Cardiac fibroblast (primary cell): ENCODE measurements at regions not wholly inside any gene's neighbourhood (a gene's known extent, or its start where the extent isn't known, plus 50 kb on each side); places are given as distances from the start of the nearest gene placed in this dataset.

Experiments
- DNase-seq, 2 donors: peaks; one replicate each; pipeline versions ENCODE4 v3.0.0 to v3.0.0-alpha.2; 2010; ENCODE audit warnings: low read depth in 2 of 2
- H3K4me3 ChIP-seq, 2 donors: replicated peaks in 1 of 2; 1 replicate in 1 of 2; 2 replicates in 1 of 2; pipeline ENCODE4 v1.5.1; 2011; ENCODE audit warnings: low read depth in 2 of 2, low read length in 2 of 2, mild to moderate bottlenecking in 2 of 2, moderate library complexity in 1 of 2
- CTCF ChIP-seq: IDR thresholded peaks from one replicate; pipeline ENCODE4 v1.5.1; 2011; ENCODE audit warnings: low read depth, mild to moderate bottlenecking, low read length, inconsistent platforms

DNA sequence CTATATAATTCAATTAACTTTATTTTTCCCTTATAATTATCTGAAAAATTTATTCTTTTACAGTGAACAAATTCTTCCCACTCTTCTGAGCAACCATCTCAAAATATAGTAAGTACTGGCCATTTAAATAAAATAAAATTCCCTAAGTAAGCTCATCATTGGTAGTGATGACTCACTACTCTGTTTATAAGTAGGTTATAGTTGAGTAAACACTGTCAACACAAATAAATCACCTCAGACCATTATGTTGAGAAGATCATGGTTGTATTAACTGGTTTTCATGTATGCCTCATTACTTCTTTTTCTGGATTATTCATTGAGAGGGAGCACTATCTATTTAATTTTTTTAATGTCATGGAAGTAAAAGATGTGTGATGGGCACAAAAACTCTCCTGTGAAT is 220.5 kb downstream of the SEC23A start:
- no peak for DNase-seq
- no peak overlapping the region for H3K4me3 ChIP-seq
- TF ChIP-seq CTCF: no peak

DNA sequence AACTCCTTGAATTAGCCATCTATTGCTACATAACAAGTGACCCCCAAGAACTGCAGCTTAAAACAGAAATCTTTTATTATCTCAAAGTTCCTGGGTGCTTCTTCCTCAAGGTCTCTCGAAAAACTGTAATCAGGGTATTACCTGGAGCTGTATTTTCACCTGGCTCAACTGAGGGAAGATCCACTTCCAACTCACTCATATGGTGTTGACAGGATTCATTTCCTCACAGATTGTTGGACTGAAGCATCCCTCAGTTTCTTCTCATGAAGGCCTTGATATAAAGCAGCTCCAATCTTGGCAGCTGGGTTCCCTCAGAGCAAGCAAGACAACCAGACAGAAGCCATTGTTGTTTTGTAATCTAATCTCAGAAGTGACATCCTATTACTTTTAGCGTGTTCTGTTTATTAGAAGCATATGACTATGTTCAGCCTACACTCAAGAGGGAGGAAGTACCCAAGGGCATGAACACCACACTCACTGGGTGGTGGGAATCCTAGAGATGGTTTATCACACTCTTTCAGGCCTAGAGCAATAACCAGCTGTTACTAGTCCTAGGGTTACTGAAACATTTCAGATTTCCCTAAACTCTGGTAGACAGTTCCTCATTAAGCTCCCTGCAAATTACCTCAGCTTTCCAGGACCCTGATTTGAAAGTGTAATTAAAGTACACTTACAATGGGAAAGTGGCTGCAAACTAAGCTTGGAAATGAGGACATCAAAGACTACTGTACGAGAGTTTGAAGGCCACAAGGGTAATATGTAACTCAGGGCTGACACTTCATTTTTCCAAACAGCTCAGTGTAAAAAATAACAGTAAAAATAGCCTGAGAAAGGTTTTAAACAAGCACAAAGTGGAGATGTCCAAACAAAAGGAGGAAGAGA is 222.2 kb downstream of the SEC23A start:
- no peak for TF ChIP-seq CTCF
- H3K4me3 ChIP-seq: no peak overlapping the region
- DNase-seq: peak in 1 of 2 donors; percentile 12

GRCh38 chr14:38877744-38878388 is 225.2 kb downstream of the SEC23A start:
- DNase-seq: peak in 1 of 2 donors; percentile 12
- no peak overlapping the region for H3K4me3 ChIP-seq
- no peak for TF ChIP-seq CTCF

DNA sequence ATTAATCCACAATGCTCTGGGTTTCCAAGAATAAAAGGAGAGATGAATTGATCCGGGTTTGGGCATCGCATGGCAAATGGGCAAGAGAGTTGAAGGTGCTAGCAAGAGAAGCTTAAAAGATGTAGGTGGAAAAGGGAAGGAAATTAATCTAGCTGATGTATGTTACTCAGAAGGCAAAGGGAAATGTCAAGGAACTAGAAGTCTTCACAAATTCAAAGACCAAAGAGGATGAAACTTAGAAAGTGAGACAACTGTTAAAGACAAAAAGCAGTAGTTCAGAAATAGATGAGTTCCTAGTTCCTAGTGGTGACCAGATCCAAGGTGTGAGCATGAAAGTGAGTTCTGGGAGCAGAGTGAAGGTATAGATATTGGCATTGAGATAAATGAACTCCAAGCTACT is 228.3 kb downstream of the SEC23A start:
- no peak for TF ChIP-seq CTCF
- no peak overlapping the region for H3K4me3 ChIP-seq
- DNase-seq: no peak

DNA sequence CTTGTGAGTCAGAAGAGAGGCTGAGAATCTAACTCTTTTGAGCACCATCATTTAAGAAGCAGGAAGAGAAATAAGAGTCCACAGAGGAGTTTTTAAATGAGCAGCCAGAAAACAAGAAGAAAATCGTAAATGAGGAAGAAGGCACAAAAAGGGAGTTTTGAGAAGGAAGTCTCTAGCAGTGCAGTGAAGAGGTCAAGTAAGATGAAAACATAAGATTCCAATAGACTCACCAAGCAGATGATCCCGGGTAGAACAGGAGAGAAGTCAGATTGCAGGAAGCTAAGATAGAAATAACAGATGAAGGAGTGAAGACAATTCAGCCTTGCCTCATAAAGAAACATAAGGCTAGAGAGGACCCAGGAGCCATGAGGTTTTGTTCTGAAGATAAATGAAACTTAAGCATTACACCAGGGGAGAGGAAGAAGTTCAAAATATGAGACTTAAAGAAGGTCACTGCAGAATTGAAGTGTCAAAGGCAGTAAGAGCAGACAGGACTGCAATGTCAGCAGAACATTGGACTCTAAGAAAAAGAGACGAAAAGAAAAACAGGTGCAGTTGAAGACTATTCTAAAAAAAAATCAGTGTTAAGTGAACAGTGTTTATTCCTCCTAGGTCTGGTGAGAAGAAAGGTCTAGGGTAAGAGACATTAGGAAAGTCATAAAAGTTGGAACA is 229.0 kb downstream of the SEC23A start:
- DNase-seq: no peak
- no peak for TF ChIP-seq CTCF
- H3K4me3 ChIP-seq: no peak overlapping the region

DNA sequence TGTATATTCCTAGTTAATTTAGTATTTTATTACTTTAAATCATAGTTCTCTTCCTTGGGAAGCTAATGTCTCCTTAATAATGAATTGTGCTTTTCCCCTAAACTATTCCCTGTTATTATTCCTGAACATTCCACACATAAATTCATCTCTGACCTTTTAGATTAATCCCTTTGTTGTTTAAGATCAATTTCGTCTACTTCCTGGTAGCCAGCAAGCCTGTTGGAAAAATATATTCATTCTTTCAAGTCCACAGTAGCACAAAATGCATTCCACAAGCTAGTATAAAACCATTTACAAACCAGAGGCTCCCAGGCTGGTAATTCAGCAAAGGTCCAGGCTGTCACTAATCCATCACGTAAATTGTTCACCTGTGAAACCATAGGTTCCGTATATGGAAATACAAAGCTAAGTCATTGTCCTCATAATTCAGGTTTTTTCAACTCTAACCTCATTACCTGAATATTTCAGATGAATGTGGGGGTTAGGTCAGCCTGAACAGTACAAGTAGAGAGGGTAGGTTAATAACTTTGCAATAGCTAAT is 232.7 kb downstream of the SEC23A start:
- TF ChIP-seq CTCF: no peak
- no peak for DNase-seq

More for the DNA sequence above, 232.7 kb downstream of the SEC23A start:
- H3K4me3 ChIP-seq: no peak overlapping the region
